T-cell (primary cell): ENCODE measurements at regions not wholly inside any gene's neighbourhood (a gene's known extent, or its start where the extent isn't known, plus 50 kb on each side); places are given as distances from the start of the nearest gene placed in this dataset.
"Not testable (repeated sequence)": the region's sequence is repeated elsewhere in the genome, so short reads cannot be mapped to it uniquely, and the experiment has no call there.

ENCODE experiments used
- ATAC-seq, 4 experiments: fragments of 200-7000 bp in 3 of 4; fragments of 150-1000 bp in 1 of 4; cut with Tn5 transposase; replicated peaks in 1 of 4; 1 replicate in 3 of 4; 2 replicates in 1 of 4; pipeline ENCODE4 v1.10.0; 2021; ENCODE audit warnings: moderate library complexity in 3 of 4, mild to moderate bottlenecking in 2 of 4, moderate number of reproducible peaks in 1 of 4
- CTCF ChIA-PET, 2 donors: fragments of 300-600 bp; sonication (Branson Sonifier 250); formaldehyde crosslinking; loops; one replicate each; lab custom pipeline; 2022; ENCODE audit warnings: antibody characterized with exemption in 2 of 2; lab: Charles Lee
- POLR2A ChIA-PET, 2 donors: fragments of 300-600 bp; sonication (Branson Sonifier 250); formaldehyde crosslinking; loops; one replicate each; lab custom pipeline; 2022; ENCODE audit warnings: antibody characterized with exemption in 2 of 2; lab: Charles Lee
- DNase-seq, 35 experiments: peaks; one replicate each; pipeline versions ENCODE4 v3.0.0 to v3.0.0-alpha.2; 2013 to 2023
- H3K27ac ChIP-seq: one replicate; pipeline ENCODE4 v1.5.1; 2013; ENCODE audit warnings: low read length
- H3K27me3 ChIP-seq, 2 experiments: replicated peaks in 1 of 2; 1 replicate in 1 of 2; 2 replicates in 1 of 2; pipeline versions ENCODE4 v1.6.1 to v1.7.0; 2013; ENCODE audit warnings: low read length in 1 of 2, mixed read lengths in 1 of 2; ENCODE audit not compliant: control insufficient read depth in 2 of 2, insufficient read depth in 2 of 2; ENCODE audit errors: extremely low read depth in 1 of 2
- H3K36me3 ChIP-seq, 2 donors: 1 replicate in 1 of 2; 2 replicates in 1 of 2; pipeline versions ENCODE4 v1.6.1 to v1.7.0; 2013; ENCODE audit warnings: low read length in 1 of 2; ENCODE audit not compliant: control insufficient read depth in 2 of 2, insufficient read depth in 1 of 2; ENCODE audit errors: extremely low read depth in 1 of 2
- H3K4me1 ChIP-seq, 2 experiments: 1 replicate in 1 of 2; 2 replicates in 1 of 2; pipeline versions ENCODE4 v1.6.1 to v1.7.0; 2013; ENCODE audit warnings: low read length in 2 of 2, mixed read lengths in 1 of 2; ENCODE audit not compliant: insufficient read depth in 2 of 2, control insufficient read depth in 1 of 2; ENCODE audit errors: extremely low read depth in 1 of 2
- H3K4me3 ChIP-seq, 2 donors: 1 replicate in 1 of 2; 2 replicates in 1 of 2; pipeline versions ENCODE4 v1.5.1 to v1.7.0; 2013; ENCODE audit warnings: mild to moderate bottlenecking in 2 of 2, low read length in 1 of 2, moderate library complexity in 1 of 2; ENCODE audit not compliant: control insufficient read depth in 1 of 2; ENCODE audit errors: extremely low read depth in 1 of 2
- H3K9me3 ChIP-seq: 2 replicates; pipeline ENCODE4 v1.7.0; 2013
- H3K27ac Mint-ChIP-seq, 2 donors: one replicate each; pipeline ENCODE4 v1.8.0; 2020 to 2021; ENCODE audit warnings: mild to moderate bottlenecking in 2 of 2, mixed read lengths in 2 of 2
- H3K27me3 Mint-ChIP-seq, 2 donors: one replicate each; pipeline ENCODE4 v1.8.0; 2021 to 2022; ENCODE audit warnings: mixed read lengths in 2 of 2
- H3K36me3 Mint-ChIP-seq: one replicate; pipeline ENCODE4 v1.8.0; 2021; ENCODE audit warnings: mixed read lengths
- H3K4me1 Mint-ChIP-seq, 3 donors: one replicate each; pipeline ENCODE4 v1.8.0; 2020 to 2022; ENCODE audit warnings: mixed read lengths in 3 of 3, mild to moderate bottlenecking in 1 of 3
- H3K4me3 Mint-ChIP-seq, 3 donors: one replicate each; pipeline ENCODE4 v1.8.0; 2020 to 2022; ENCODE audit warnings: mild to moderate bottlenecking in 3 of 3, mixed read lengths in 3 of 3, moderate library complexity in 3 of 3
- H3K9me3 Mint-ChIP-seq, 3 donors: one replicate each; pipeline ENCODE4 v1.8.0; 2020 to 2022; ENCODE audit warnings: mixed read lengths in 3 of 3
- WGBS: methylation state at CpG from one replicate; pipeline ENCODE4 v1.1.5; 2013; ENCODE audit warnings: missing lambda C conversion rate; ENCODE audit not compliant: insufficient coverage; 5-methylcytosine and 5-hydroxymethylcytosine counted together

GRCh38 chr14:92223025-92223424, 99.9 kb upstream of the SLC24A4 start:
- no peak overlapping the region for H3K27ac ChIP-seq
- 100% methylated on average over 1 of the region's 3 CpGs for WGBS
- H3K9me3 Mint-ChIP-seq, result no peaks in the 10 kb centered on the region
- peaks cover 0 to 3% of the 10 kb centered on the region in 2 donors for H3K27me3 Mint-ChIP-seq
- ChIA-PET CTCF (no interaction called here), POLR2A (no interaction called here)
- no peak overlapping the region for H3K4me3 Mint-ChIP-seq
- no peaks in the 10 kb centered on the region for H3K4me1 ChIP-seq
- H3K4me3 ChIP-seq, result no peak overlapping the region
- ATAC-seq (no peak), DNase-seq (no peak)
- H3K27ac Mint-ChIP-seq, result no peak overlapping the region
- no peaks in the 10 kb centered on the region for H3K9me3 ChIP-seq
- peaks cover 0 to 5% (median 3%) of the 10 kb centered on the region in 3 donors for H3K4me1 Mint-ChIP-seq
- H3K36me3 ChIP-seq, result no peaks in the 10 kb centered on the region
- no peaks in the 10 kb centered on the region for H3K36me3 Mint-ChIP-seq
- H3K27me3 ChIP-seq, result peaks cover 0 to 5% of the 10 kb centered on the region in 2 experiments

- 84% methylated on average over 4 of the region's 10 CpGs for WGBS
- POLR2A ChIA-PET, result no interaction called here
- no peak for ATAC-seq
- Histone ChIP-seq H3K27me3 (peaks cover 0 to 5% of the 10 kb centered on the region in 2 experiments), H3K27ac (no peak overlapping the region), H3K4me3 (no peak overlapping the region), H3K36me3 (no peaks in the 10 kb centered on the region), H3K4me1 (no peaks in the 10 kb centered on the region), H3K9me3 (no peaks in the 10 kb centered on the region)
- no peaks in the 10 kb centered on the region for H3K9me3 Mint-ChIP-seq
- no peaks in the 10 kb centered on the region for H3K36me3 Mint-ChIP-seq
- H3K4me1 Mint-ChIP-seq, result peaks cover 0 to 5% (median 3%) of the 10 kb centered on the region in 3 donors
- H3K27ac Mint-ChIP-seq, result no peak overlapping the region
- peaks cover 0 to 3% of the 10 kb centered on the region in 2 donors for H3K27me3 Mint-ChIP-seq
- DNase-seq, result no peak
- no peak overlapping the region for H3K4me3 Mint-ChIP-seq
- CTCF ChIA-PET, result no interaction called here
These were observed 98.5 kb upstream of the SLC24A4 start for GRCh38 chr14:92224358-92224954.

GRCh38 chr14:92225731-92226130, 97.2 kb upstream of the SLC24A4 start:
- no peaks in the 10 kb centered on the region for H3K9me3 Mint-ChIP-seq
- no CpG with 5 or more reads among the region's 2 CpGs for WGBS

GRCh38 chr14:92226166-92226565, 96.8 kb upstream of the SLC24A4 start:
- H3K27ac ChIP-seq, CTCF ChIA-PET, H3K36me3 Mint-ChIP-seq, H3K4me3 Mint-ChIP-seq, ATAC-seq, H3K27me3 ChIP-seq, H3K9me3 Mint-ChIP-seq, H3K4me3 ChIP-seq, H3K27ac Mint-ChIP-seq, H3K27me3 Mint-ChIP-seq, H3K4me1 ChIP-seq, POLR2A ChIA-PET, H3K4me1 Mint-ChIP-seq, H3K36me3 ChIP-seq, DNase-seq, H3K9me3 ChIP-seq: not testable (repeated sequence)

More at GRCh38 chr14:92225731-92226130, 97.2 kb upstream of the SLC24A4 start:
- Mint-ChIP-seq H3K36me3 (no peaks in the 10 kb centered on the region), H3K4me3 (no peak overlapping the region), H3K27ac (no peak overlapping the region), H3K27me3 (peaks cover 0 to 6% of the 10 kb centered on the region in 2 donors), H3K4me1 (peaks cover 0 to 5% (median 3%) of the 10 kb centered on the region in 3 donors)
- ChIA-PET POLR2A (no interaction called here), CTCF (interaction anchor here in 1 of 2 donors (0.6 kb wide), 1 partner anchor 893 kb away, joined by 4 read pairs; no protein-coding TSS in a partner anchor)
- Histone ChIP-seq H3K27me3 (peaks cover 0 to 5% of the 10 kb centered on the region in 2 experiments), H3K4me1 (no peaks in the 10 kb centered on the region), H3K36me3 (no peaks in the 10 kb centered on the region), H3K9me3 (no peaks in the 10 kb centered on the region), H3K27ac (no peak overlapping the region), H3K4me3 (no peak overlapping the region)
- DNase-seq (no peak), ATAC-seq (no peak)

GRCh38 chr14:92236243-92236900, 86.6 kb upstream of the SLC24A4 start:
- no peak overlapping the region for H3K4me3 ChIP-seq
- peaks cover 15 to 25% of the 10 kb centered on the region in 2 donors for H3K27me3 Mint-ChIP-seq
- ChIA-PET CTCF (no interaction called here), POLR2A (no interaction called here)
- WGBS, result 100% methylated on average over 1 of the region's 9 CpGs
- H3K4me1 ChIP-seq, result no peaks in the 10 kb centered on the region
- H3K4me1 Mint-ChIP-seq, result no peaks in the 10 kb centered on the region
- no peak overlapping the region for H3K4me3 Mint-ChIP-seq
- H3K36me3 ChIP-seq, result no peaks in the 10 kb centered on the region
- H3K27me3 ChIP-seq, result peaks cover 0 to 9% of the 10 kb centered on the region in 2 experiments
- peaks cover 4% of the 10 kb centered on the region for H3K36me3 Mint-ChIP-seq
- H3K9me3 ChIP-seq, result peaks cover 4% of the 10 kb centered on the region
- H3K9me3 Mint-ChIP-seq, result peaks cover 5 to 11% (median 8%) of the 10 kb centered on the region in 3 donors
- DNase-seq (no peak), ATAC-seq (no peak)
- no peak overlapping the region for H3K27ac Mint-ChIP-seq
- no peak overlapping the region for H3K27ac ChIP-seq

GRCh38 chr14:92240658-92241057, 82.3 kb upstream of the SLC24A4 start:
- Histone ChIP-seq H3K27me3 (no peaks in the 10 kb centered on the region), H3K36me3 (no peaks in the 10 kb centered on the region), H3K9me3 (no peaks in the 10 kb centered on the region), H3K4me1 (no peaks in the 10 kb centered on the region), H3K4me3 (no peak overlapping the region), H3K27ac (no peak overlapping the region)
- Mint-ChIP-seq H3K4me1 (no peaks in the 10 kb centered on the region), H3K9me3 (peaks cover 11 to 19% (median 17%) of the 10 kb centered on the region in 3 donors), H3K27ac (no peak overlapping the region), H3K27me3 (peaks cover under 1 to 4% of the 10 kb centered on the region in 2 donors), H3K4me3 (no peak overlapping the region), H3K36me3 (peaks cover 12% of the 10 kb centered on the region)
- POLR2A ChIA-PET, result no interaction called here
- WGBS, result 100% methylated on average over 4 of the region's 5 CpGs
- no peak for DNase-seq
- CTCF ChIA-PET, result no interaction called here
- ATAC-seq, result no peak
